ENCODE measurements at regions not wholly inside any gene's neighbourhood (a gene's known extent, or its start where the extent isn't known, plus 50 kb on each side); places are given as distances from the start of the nearest gene placed in this dataset.
"Not testable (repeated sequence)": the region's sequence is repeated elsewhere in the genome, so short reads cannot be mapped to it uniquely, and the experiment has no call there.

GRCh38 chr9:113665064-113665463 is 201.5 kb downstream of the RGS3 start:
- no peak for DNase-seq

- no peak for DNase-seq
Measured at GRCh38 chr9:113665756-113666155, 202.2 kb downstream of the RGS3 start.

GRCh38 chr9:113668061-113668460 is 204.5 kb downstream of the RGS3 start:
- DNase-seq = no peak

GRCh38 chr9:113669522-113670115 is 206.1 kb downstream of the RGS3 start:
- DNase-seq = no peak

DNA sequence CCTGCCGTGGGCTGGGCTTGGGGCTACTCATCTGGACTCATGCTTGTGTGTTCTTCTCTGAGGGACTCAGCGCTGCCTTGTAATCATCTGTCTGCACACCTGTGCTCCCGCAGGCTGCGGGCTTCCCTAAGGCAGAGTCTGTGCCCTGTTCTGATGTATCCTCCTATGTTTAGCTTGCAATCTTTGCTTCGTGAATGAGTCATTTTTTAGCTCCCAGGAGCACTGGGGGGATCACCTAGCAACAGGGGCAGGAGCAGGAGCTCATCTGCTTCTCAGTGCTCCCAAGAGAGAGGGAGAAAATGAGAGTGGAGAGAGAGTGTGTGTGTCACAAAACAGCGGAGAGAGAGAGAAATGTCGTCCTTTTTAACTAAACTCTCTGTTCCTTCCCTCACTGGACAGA is 202.4 kb upstream of the ZNF618 start:
- no peak for DNase-seq

- no peak for DNase-seq
Measured at GRCh38 chr9:113674436-113674835, 201.7 kb upstream of the ZNF618 start.

- DNase-seq = peak; percentile 31
Measured at GRCh38 chr9:113675475-113675941, 200.6 kb upstream of the ZNF618 start.

GRCh38 chr9:113677057-113677456 is 199.1 kb upstream of the ZNF618 start:
- DNase-seq = no peak

GRCh38 chr9:113677569-113677968 is 198.5 kb upstream of the ZNF618 start:
- no peak for DNase-seq

GRCh38 chr9:113678119-113678858 is 197.8 kb upstream of the ZNF618 start:
- no peak for DNase-seq

- no peak for DNase-seq
Measured at GRCh38 chr9:113678859-113679256, 197.3 kb upstream of the ZNF618 start.

- DNase-seq = peak; percentile 52
Measured at GRCh38 chr9:113682297-113682771, 193.8 kb upstream of the ZNF618 start.

- DNase-seq = not testable (repeated sequence)
Measured at GRCh38 chr9:113685636-113686035, 190.5 kb upstream of the ZNF618 start.

- no peak for DNase-seq
Measured at GRCh38 chr9:113687107-113687679, 188.9 kb upstream of the ZNF618 start.

DNA sequence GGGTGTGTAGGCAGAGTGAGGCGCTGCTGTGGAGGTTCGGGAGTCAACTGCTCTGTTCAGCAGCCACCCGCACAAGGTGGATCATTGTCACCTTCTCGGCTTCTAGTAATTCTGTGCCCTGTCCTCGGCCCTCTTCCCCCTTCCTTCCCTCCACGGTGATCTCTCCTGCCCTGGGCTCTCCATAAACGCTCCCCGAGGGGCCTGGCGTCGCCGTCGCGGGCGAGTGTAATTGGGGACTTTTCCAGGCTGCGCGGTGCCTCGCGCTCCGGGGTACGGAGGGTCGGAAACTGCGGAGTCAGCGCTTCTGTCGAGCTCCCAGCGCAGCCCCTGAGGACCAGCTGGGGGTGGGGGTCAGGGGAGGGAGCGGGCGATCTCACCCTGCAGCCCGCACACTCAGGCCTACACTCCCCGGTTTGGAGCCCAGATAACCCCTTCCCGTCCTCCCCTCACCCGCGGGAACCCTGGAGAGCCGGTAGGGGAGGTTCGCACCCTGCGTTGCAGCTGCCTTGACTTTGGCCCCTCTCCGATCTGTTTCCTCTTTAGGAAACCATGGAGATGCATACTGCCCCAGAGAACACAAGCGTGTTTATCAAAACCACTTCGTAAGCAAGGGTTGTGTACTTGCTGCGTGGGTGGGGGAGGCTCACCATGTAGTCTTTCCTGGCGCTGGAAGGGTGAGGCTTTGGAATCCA is 188.3 kb upstream of the ZNF618 start:
- no peak for DNase-seq

GRCh38 chr9:113690055-113690740 is 185.9 kb upstream of the ZNF618 start:
- DNase-seq = no peak

DNA sequence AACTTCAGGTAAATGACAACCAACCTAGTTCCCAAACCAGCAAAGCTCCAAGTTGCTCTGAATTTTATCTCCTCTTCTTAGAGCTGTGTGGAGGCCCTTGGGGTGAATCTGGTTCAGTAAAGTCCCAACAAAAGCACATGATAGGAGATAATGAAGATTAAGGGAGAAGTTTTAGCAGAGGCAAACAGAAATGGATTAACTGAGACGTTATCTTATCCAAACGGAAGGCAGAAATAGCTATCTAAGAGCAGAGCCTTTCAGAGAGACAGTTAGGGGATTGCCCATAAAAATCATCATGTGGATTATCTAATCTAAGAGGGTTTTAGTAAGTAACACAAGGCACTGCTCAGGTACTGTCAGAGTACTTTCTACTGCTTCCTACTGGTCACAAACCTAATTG is 183.9 kb upstream of the ZNF618 start:
- DNase-seq = no peak

DNA sequence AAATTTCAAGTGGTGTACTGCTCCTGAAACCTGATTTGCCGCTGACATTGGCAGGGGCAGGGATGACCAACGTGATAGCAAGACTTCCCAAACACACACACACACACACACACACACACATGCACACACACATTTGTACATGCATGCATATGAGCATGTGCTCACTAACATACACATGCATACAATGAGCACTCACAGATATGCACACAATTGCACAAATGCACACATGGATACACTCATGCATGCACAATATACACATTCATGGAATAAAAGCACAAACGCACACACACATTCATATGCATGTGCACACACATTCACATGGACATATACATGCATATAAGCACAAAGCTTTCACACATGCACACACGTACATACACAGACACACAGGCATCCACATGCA is 181.2 kb upstream of the ZNF618 start:
- no peak for DNase-seq

DNA sequence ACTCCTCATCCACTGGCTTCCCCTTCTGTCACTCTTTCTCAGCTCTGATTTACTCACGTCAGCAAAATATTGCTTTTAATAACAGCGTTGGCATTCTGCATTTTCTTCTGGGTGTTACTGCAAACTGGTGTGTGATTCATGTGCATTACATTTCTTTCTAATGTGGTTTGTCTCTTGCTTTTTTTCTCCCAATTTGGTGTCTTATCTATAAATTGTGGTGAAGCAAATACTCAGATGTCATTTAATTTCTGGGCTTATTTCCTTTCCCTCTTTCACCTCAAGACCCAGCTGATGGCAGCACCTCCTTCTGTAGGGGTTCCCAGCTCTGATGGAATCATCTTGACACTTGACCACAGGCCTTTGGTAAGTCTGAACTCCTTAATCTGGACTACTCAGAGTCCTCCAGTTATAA is 180.7 kb upstream of the ZNF618 start:
- no peak for DNase-seq

- no peak for DNase-seq
Measured at GRCh38 chr9:113695901-113696300, 180.2 kb upstream of the ZNF618 start.

GRCh38 chr9:113701774-113702755 is 174.0 kb upstream of the ZNF618 start:
- no peak for DNase-seq
